ENCODE measurements at regions not wholly inside any gene's neighbourhood (a gene's known extent, or its start where the extent isn't known, plus 50 kb on each side); places are given as distances from the start of the nearest gene placed in this dataset.

- H3K27me3 ChIP-seq (ENCODE audit: insufficient read depth, low read length): peaks cover 3% of the 10 kb centered on the region
- no peak overlapping the region for H3K4me2 ChIP-seq (ENCODE audit: low read length)
- no peaks in the 10 kb centered on the region for H3K36me3 ChIP-seq (ENCODE audit: insufficient read depth, low read length)
- no peaks in the 10 kb centered on the region for H3K4me1 ChIP-seq (ENCODE audit: insufficient read depth, low read length)
- no peak overlapping the region for H3K9ac ChIP-seq (ENCODE audit: low read length)
- Mint-ChIP-seq H3K27ac (ENCODE audit: unreplicated experiment) (no peak overlapping the region), H3K36me3 (ENCODE audit: low read depth, unreplicated experiment) (no peaks in the 10 kb centered on the region), H3K4me1 (ENCODE audit: low read depth, unreplicated experiment) (no peaks in the 10 kb centered on the region), H3K4me3 (ENCODE audit: unreplicated experiment) (no peak overlapping the region), H3K9me3 (ENCODE audit: unreplicated experiment) (peaks cover 14% of the 10 kb centered on the region), H3K27me3 (ENCODE audit: low read depth, unreplicated experiment) (peaks cover 5% of the 10 kb centered on the region)
- no peaks in the 10 kb centered on the region for H3K9me3 ChIP-seq (ENCODE audit: insufficient read depth, low read depth, low read length)
- TF ChIP-seq EZH2 (IDR thresholded peaks at IDR 0.05; ENCODE audit: insufficient read depth, low read length) (no peak), CTCF (IDR thresholded peaks at IDR 0.05; ENCODE audit: insufficient read depth, low read depth, low read length) (no peak)
- H2AFZ ChIP-seq (ENCODE audit: low read depth, low read length): no peak overlapping the region
- H3K27ac ChIP-seq (ENCODE audit: low read depth, low read length): no peak overlapping the region
- DNase-seq (ENCODE audit: low read depth): no peak
- FAIRE-seq: no peak
- no peak overlapping the region for H3K4me3 ChIP-seq (ENCODE audit: insufficient read depth, low read depth, low read length)
- no peaks in the 10 kb centered on the region for H4K20me1 ChIP-seq (ENCODE audit: insufficient read depth, low read length)
- no peaks in the 10 kb centered on the region for H3K79me2 ChIP-seq (ENCODE audit: insufficient read depth, low read length)
Measured at GRCh38 chr7:106802589-106802988, 62.5 kb upstream of the PIK3CG start.

DNA sequence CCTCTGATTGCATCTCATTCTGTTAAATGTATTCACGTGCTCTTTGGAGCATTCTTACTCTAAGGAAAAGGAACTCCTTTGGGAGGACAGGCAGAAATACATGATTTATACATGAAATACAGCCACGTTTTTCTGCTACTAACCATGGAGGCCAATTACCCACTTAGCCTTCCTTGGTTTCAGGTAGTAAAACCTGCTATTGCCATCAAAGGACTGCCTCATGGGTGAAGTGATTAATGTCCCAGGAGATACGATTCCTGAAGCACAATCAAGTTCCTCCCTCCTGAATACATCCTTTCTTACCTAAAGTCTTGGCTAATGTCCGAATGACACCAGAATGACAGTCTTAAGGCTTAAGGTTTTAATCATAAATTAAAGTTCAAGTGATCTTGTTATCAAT lies 58.5 kb upstream of the PIK3CG start:
- no peak for FAIRE-seq
- Mint-ChIP-seq H3K36me3 (ENCODE audit: low read depth, unreplicated experiment) (no peaks in the 10 kb centered on the region), H3K27me3 (ENCODE audit: low read depth, unreplicated experiment) (peaks cover 5% of the 10 kb centered on the region), H3K9me3 (ENCODE audit: unreplicated experiment) (peaks cover 7% of the 10 kb centered on the region), H3K4me3 (ENCODE audit: unreplicated experiment) (no peak overlapping the region), H3K4me1 (ENCODE audit: low read depth, unreplicated experiment) (no peaks in the 10 kb centered on the region), H3K27ac (ENCODE audit: unreplicated experiment) (no peak overlapping the region)
- H3K27ac ChIP-seq (ENCODE audit: low read depth, low read length): no peak overlapping the region
- no peak overlapping the region for H2AFZ ChIP-seq (ENCODE audit: low read depth, low read length)
- no peaks in the 10 kb centered on the region for H3K79me2 ChIP-seq (ENCODE audit: insufficient read depth, low read length)
- no peak overlapping the region for H3K4me3 ChIP-seq (ENCODE audit: insufficient read depth, low read depth, low read length)
- no peak overlapping the region for H3K4me2 ChIP-seq (ENCODE audit: low read length)
- no peak overlapping the region for H3K9ac ChIP-seq (ENCODE audit: low read length)
- H3K4me1 ChIP-seq (ENCODE audit: insufficient read depth, low read length): no peaks in the 10 kb centered on the region
- peaks cover 3% of the 10 kb centered on the region for H3K27me3 ChIP-seq (ENCODE audit: insufficient read depth, low read length)
- no peaks in the 10 kb centered on the region for H4K20me1 ChIP-seq (ENCODE audit: insufficient read depth, low read length)
- no peaks in the 10 kb centered on the region for H3K36me3 ChIP-seq (ENCODE audit: insufficient read depth, low read length)
- H3K9me3 ChIP-seq (ENCODE audit: insufficient read depth, low read depth, low read length): no peaks in the 10 kb centered on the region
- TF ChIP-seq CTCF (IDR thresholded peaks at IDR 0.05; ENCODE audit: insufficient read depth, low read depth, low read length) (no peak), EZH2 (IDR thresholded peaks at IDR 0.05; ENCODE audit: insufficient read depth, low read length) (no peak)
- DNase-seq (ENCODE audit: low read depth): no peak

GRCh38 chr7:106807474-106807873 lies 57.6 kb upstream of the PIK3CG start:
- Histone ChIP-seq H3K79me2 (ENCODE audit: insufficient read depth, low read length) (no peaks in the 10 kb centered on the region), H2AFZ (ENCODE audit: low read depth, low read length) (no peak overlapping the region)
- TF ChIP-seq CTCF (IDR thresholded peaks at IDR 0.05; ENCODE audit: insufficient read depth, low read depth, low read length): no peak
- no peak for TF ChIP-seq EZH2 (IDR thresholded peaks at IDR 0.05; ENCODE audit: insufficient read depth, low read length)

More at GRCh38 chr7:106807474-106807873, 57.6 kb upstream of the PIK3CG start:
- Mint-ChIP-seq H3K9me3 (ENCODE audit: unreplicated experiment) (peaks cover 7% of the 10 kb centered on the region), H3K27me3 (ENCODE audit: low read depth, unreplicated experiment) (peaks cover 5% of the 10 kb centered on the region), H3K4me3 (ENCODE audit: unreplicated experiment) (no peak overlapping the region), H3K27ac (ENCODE audit: unreplicated experiment) (no peak overlapping the region), H3K4me1 (ENCODE audit: low read depth, unreplicated experiment) (no peaks in the 10 kb centered on the region), H3K36me3 (ENCODE audit: low read depth, unreplicated experiment) (no peaks in the 10 kb centered on the region)
- Histone ChIP-seq H4K20me1 (ENCODE audit: insufficient read depth, low read length) (no peaks in the 10 kb centered on the region), H3K9ac (ENCODE audit: low read length) (no peak overlapping the region), H3K4me1 (ENCODE audit: insufficient read depth, low read length) (no peaks in the 10 kb centered on the region), H3K4me2 (ENCODE audit: low read length) (no peak overlapping the region), H3K27me3 (ENCODE audit: insufficient read depth, low read length) (peaks cover 3% of the 10 kb centered on the region), H3K9me3 (ENCODE audit: insufficient read depth, low read depth, low read length) (no peaks in the 10 kb centered on the region), H3K36me3 (ENCODE audit: insufficient read depth, low read length) (no peaks in the 10 kb centered on the region), H3K27ac (ENCODE audit: low read depth, low read length) (no peak overlapping the region), H3K4me3 (ENCODE audit: insufficient read depth, low read depth, low read length) (no peak overlapping the region)
- FAIRE-seq (no peak), DNase-seq (ENCODE audit: low read depth) (no peak)
